ENCODE measurements at regions not wholly inside any gene's neighbourhood (a gene's known extent, or its start where the extent isn't known, plus 50 kb on each side); places are given as distances from the start of the nearest gene placed in this dataset.
"Not testable (repeated sequence)": the region's sequence is repeated elsewhere in the genome, so short reads cannot be mapped to it uniquely, and the experiment has no call there.

DNA sequence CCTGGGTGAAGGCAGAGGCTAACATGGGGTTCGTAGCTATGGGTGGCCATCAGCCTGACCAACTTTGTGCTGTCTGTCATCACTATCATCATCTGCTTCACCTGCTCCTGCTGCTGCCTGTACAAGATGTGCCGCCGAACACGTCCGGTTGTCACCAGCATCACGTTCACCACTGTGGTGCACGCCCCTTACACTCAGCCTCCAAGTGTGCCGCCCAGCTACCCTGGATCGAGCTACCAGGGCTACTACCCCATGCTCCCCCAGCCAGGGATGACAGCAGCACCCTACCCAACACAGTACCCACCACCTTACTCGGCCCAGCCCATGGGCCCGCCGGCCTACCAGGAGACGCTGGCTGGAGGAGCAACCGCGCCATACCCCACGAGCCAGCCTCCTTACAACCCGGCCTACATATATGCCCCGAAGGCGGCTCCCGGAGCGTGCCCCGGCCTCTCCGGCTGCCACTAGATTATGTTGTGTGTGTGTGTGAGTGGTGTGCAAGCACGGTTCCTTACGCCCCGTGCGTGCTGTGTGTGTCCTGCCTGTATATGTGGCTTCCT, 213.4 kb upstream of the XIST start:
- no peak overlapping the region for H3K27ac ChIP-seq
- TF ChIP-seq, protein P1, sequence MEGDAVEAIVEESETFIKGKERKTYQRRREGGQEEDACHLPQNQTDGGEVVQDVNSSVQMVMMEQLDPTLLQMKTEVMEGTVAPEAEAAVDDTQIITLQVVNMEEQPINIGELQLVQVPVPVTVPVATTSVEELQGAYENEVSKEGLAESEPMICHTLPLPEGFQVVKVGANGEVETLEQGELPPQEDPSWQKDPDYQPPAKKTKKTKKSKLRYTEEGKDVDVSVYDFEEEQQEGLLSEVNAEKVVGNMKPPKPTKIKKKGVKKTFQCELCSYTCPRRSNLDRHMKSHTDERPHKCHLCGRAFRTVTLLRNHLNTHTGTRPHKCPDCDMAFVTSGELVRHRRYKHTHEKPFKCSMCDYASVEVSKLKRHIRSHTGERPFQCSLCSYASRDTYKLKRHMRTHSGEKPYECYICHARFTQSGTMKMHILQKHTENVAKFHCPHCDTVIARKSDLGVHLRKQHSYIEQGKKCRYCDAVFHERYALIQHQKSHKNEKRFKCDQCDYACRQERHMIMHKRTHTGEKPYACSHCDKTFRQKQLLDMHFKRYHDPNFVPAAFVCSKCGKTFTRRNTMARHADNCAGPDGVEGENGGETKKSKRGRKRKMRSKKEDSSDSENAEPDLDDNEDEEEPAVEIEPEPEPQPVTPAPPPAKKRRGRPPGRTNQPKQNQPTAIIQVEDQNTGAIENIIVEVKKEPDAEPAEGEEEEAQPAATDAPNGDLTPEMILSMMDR (IDR thresholded peaks at IDR 0.05) = no peak
- H3K9me3 ChIP-seq = no peaks in the 10 kb centered on the region
- H3K27me3 ChIP-seq = no peaks in the 10 kb centered on the region
- H3K4me1 ChIP-seq (ENCODE audit: control insufficient read depth in 1 of 2, insufficient read depth in 1 of 2, low read depth in 1 of 2, low read length in 1 of 2) = no peaks in the 10 kb centered on the region
- H3K36me3 ChIP-seq = no peaks in the 10 kb centered on the region
- no peak overlapping the region for H3K4me3 ChIP-seq (ENCODE audit: low read depth in 1 of 2, low read length in 1 of 2)

DNA sequence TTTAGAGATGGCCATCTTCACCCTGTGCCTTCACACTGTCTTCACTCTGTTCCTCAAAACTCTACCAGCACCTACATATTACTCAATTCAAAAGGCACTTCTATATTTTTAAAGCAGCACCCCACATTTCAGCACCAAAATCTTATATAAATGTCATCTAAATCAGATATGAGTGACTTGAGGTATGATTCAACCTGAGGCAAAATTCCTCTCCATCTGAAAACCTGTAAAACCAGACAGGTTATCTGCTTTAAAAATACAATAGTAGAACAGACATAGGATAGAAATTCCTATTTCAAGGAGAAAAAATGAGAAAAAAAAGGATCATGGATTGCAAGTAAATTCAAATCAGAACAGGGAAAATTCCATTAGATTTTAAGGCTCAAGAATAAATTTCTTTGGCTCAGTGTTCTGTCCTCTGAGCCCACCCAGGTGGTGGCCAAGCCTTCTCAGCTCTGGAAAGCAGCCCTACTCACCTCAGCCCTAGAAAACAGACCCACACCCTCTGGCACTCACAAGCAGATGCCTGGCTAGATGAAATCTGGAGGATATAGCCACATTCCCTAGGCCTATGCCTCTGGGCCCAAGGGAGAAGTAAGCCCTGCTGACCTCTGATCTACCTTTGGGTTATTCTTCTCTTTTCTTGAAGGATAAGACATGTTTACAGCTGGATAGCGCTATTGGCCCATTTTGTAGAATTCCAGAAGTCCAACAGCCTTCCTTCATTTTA, 211.1 kb upstream of the XIST start:
- no peaks in the 10 kb centered on the region for H3K9me3 ChIP-seq
- no peaks in the 10 kb centered on the region for H3K27me3 ChIP-seq
- TF ChIP-seq, protein P1 (IDR thresholded peaks at IDR 0.05) = no peak
- no peak overlapping the region for H3K4me3 ChIP-seq (ENCODE audit: low read depth in 1 of 2, low read length in 1 of 2)
- H3K27ac ChIP-seq = no peak overlapping the region
- H3K4me1 ChIP-seq (ENCODE audit: control insufficient read depth in 1 of 2, insufficient read depth in 1 of 2, low read depth in 1 of 2, low read length in 1 of 2) = no peaks in the 10 kb centered on the region
- H3K36me3 ChIP-seq = no peaks in the 10 kb centered on the region

DNA sequence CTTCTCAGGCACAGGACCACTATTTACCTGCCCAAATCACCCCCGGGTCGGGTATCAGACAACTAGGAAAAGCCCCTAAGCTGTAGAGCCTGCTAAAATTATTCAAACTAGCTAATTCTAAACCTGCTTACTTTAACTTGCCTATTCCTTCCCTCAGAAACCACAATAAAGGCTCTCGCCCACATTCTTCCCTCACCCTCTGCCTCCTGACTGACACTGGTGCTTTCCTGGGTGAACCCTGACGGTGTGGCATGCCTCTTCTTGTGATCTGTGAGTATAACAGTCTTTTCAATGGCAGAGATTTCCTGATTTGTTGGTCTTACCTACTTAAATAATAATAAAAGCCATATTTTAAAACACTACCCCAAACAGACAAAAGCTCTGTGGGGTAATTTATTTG, 209.4 kb upstream of the XIST start:
- TF ChIP-seq, protein P1 (IDR thresholded peaks at IDR 0.05) = no peak
- H3K27me3 ChIP-seq = no peaks in the 10 kb centered on the region
- no peak overlapping the region for H3K27ac ChIP-seq
- no peaks in the 10 kb centered on the region for H3K36me3 ChIP-seq
- H3K4me1 ChIP-seq (ENCODE audit: control insufficient read depth in 1 of 2, insufficient read depth in 1 of 2, low read depth in 1 of 2, low read length in 1 of 2) = no peaks in the 10 kb centered on the region
- H3K4me3 ChIP-seq (ENCODE audit: low read depth in 1 of 2, low read length in 1 of 2) = no peak overlapping the region
- H3K9me3 ChIP-seq = no peaks in the 10 kb centered on the region

DNA sequence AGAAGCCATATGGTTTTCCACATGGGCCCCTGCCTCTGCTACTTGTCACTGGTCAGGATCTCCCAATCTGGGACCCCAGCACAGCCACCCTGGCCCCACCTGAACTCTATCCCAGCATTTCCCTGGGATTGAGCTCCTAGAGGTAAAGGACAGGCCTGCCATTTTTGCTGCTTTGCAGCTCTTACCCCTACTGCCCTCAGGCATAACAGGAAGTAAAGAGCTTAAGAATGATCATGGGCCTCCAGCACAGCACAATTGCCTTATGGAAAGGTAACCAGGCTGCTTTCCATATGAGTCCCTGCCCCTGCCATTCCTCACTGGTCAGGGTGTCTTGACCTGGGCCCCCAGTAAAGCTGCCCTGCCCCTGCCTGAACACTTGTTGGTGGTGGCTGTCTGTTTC, 196.6 kb upstream of the XIST start:
- Histone ChIP-seq H3K27ac (no peak overlapping the region), H3K9me3 (no peaks in the 10 kb centered on the region), H3K27me3 (no peaks in the 10 kb centered on the region), H3K4me3 (ENCODE audit: low read depth in 1 of 2, low read length in 1 of 2) (no peak overlapping the region), H3K36me3 (no peaks in the 10 kb centered on the region), H3K4me1 (ENCODE audit: control insufficient read depth in 1 of 2, insufficient read depth in 1 of 2, low read depth in 1 of 2, low read length in 1 of 2) (no peaks in the 10 kb centered on the region)
- TF ChIP-seq, protein P1 (IDR thresholded peaks at IDR 0.05) = no peak

DNA sequence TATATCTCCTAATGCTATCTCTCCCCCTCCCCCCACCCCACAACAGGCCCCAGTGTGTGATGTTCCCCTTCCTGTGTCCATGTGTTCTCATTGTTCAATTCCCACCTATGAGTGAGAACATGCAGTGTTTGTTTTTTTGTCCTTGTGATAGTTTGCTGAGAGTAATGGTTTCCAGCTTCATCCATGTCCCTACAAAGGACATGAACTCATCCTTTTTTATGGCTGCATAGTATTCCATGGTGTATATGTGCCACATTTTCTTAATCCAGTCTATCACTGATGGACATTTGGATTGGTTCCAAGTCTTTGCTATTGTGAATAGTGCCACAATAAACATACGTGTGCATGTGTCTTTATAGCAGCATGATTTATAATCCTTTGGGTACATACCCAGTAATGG, 181.6 kb upstream of the XIST start:
- not testable (repeated sequence) for H3K27ac ChIP-seq; H3K27me3 ChIP-seq; H3K36me3 ChIP-seq; H3K4me1 ChIP-seq (ENCODE audit: control insufficient read depth in 1 of 2, insufficient read depth in 1 of 2, low read depth in 1 of 2, low read length in 1 of 2); H3K4me3 ChIP-seq (ENCODE audit: low read depth in 1 of 2, low read length in 1 of 2); H3K9me3 ChIP-seq

DNA sequence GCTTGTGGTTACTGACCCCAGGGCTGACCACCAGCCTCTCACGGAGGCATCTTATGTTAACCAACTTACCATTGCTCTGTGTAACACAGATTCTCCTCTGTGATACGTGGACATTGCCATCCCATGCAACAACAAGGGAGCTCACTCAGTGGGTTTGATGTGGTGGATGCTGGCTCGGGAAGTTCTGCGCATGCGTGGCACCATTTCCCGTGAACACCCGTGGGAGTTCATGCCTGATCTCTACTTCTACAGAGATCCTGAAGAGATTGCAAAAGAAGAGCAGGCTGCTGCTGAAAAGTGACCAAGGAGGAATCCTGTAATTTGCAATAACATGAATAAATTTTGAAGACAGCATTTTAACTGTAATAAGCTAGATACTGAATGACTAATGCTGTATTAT, 179.0 kb upstream of the XIST start:
- H3K4me3 ChIP-seq (ENCODE audit: low read depth in 1 of 2, low read length in 1 of 2); H3K36me3 ChIP-seq; H3K4me1 ChIP-seq (ENCODE audit: control insufficient read depth in 1 of 2, insufficient read depth in 1 of 2, low read depth in 1 of 2, low read length in 1 of 2); H3K27me3 ChIP-seq; H3K27ac ChIP-seq; H3K9me3 ChIP-seq: not testable (repeated sequence)

DNA sequence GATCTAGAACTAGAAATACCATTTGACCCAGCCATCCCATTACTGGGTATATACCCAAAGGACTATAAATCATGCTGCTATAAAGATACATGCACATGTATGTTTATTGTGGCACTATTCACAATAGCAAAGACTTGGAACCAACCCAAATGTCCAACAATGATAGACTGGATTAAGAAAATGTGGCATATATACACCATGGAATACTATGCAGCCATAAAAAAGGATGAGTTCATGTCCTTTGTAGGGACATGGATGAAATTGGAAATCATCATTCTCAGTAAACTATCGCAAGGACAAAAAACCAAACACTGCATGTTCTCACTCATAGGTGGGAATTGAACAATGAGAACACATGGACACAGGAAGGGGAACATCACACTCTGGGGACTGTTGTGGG, 178.3 kb upstream of the XIST start:
- not testable (repeated sequence) for H3K27me3 ChIP-seq; H3K27ac ChIP-seq; H3K4me3 ChIP-seq (ENCODE audit: low read depth in 1 of 2, low read length in 1 of 2); H3K9me3 ChIP-seq; H3K36me3 ChIP-seq; H3K4me1 ChIP-seq (ENCODE audit: control insufficient read depth in 1 of 2, insufficient read depth in 1 of 2, low read depth in 1 of 2, low read length in 1 of 2)

DNA sequence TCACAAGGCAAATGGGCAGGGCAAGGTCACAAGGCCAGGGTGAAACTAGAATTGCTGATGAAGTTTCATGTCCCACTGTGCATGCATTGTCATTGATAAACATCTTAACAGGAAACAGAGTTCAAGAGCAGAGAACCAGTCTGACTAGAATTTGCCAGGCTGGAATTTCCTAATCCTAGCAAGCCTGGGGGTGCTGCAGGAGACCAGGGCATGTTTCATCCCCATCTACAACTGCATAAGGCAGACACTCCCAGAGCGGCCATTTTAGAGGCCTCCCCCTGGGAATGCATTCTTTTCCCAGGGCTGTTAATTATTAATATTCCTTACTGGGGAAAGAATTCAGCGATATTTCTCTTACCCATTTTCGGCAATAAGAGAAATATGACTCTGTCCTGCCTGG, 172.6 kb upstream of the XIST start:
- H3K9me3 ChIP-seq; H3K4me3 ChIP-seq (ENCODE audit: low read depth in 1 of 2, low read length in 1 of 2); H3K27ac ChIP-seq; H3K36me3 ChIP-seq; H3K27me3 ChIP-seq; H3K4me1 ChIP-seq (ENCODE audit: control insufficient read depth in 1 of 2, insufficient read depth in 1 of 2, low read depth in 1 of 2, low read length in 1 of 2): not testable (repeated sequence)
